Transverse colon (tissue), 4 donors: ENCODE measurements at regions not wholly inside any gene's neighbourhood (a gene's known extent, or its start where the extent isn't known, plus 50 kb on each side); places are given as distances from the start of the nearest gene placed in this dataset.
"Not testable (repeated sequence)": the region's sequence is repeated elsewhere in the genome, so short reads cannot be mapped to it uniquely, and the experiment has no call there.

Experiments
- DNase-seq: peaks from one replicate; pipeline ENCODE4 v3.0.0-alpha.2; 2019
- H3K27ac ChIP-seq, 4 donors: fragments of 200-600 bp; sonication (generic); 2 replicates each; pipeline ENCODE4 v1.5.1; 2016 to 2018; ENCODE audit warnings: inconsistent platforms in 4 of 4
- H3K27me3 ChIP-seq: fragments of 200-600 bp; sonication (generic); 2 replicates; pipeline ENCODE4 v1.5.1; 2017; ENCODE audit warnings: inconsistent platforms
- H3K36me3 ChIP-seq, 4 donors: fragments of 200-600 bp; sonication (generic); 2 replicates each; pipeline ENCODE4 v1.5.1; 2017 to 2019; ENCODE audit warnings: inconsistent platforms in 4 of 4
- H3K4me1 ChIP-seq, 4 donors: fragments of 200-600 bp; sonication (generic); 2 replicates each; pipeline ENCODE4 v1.5.1; 2017 to 2020; ENCODE audit warnings: inconsistent platforms in 4 of 4
- H3K4me3 ChIP-seq, 4 donors: fragments of 200-600 bp; sonication (generic); 1 replicate in 1 of 4; 2 replicates in 3 of 4; pipeline versions ENCODE4 v1.5.1 to v1.6.1; 2017 to 2019; ENCODE audit warnings: inconsistent platforms in 4 of 4
- H3K9me3 ChIP-seq, 2 donors: fragments of 200-600 bp; sonication (generic); 2 replicates each; pipeline ENCODE4 v1.5.1; 2017 to 2019; ENCODE audit warnings: inconsistent platforms in 2 of 2
- EP300 ChIP-seq: sonication (generic); formaldehyde crosslinking; IDR thresholded peaks from one replicate; pipeline ENCODE4 v1.6.1; 2017; ENCODE audit warnings: antibody characterized with exemption, low read depth
- POLR2A ChIP-seq: fragments of 450-650 bp; IDR thresholded peaks from one replicate; pipeline ENCODE4 v1.6.1; 2016; ENCODE audit warnings: antibody characterized with exemption, mild to moderate bottlenecking, moderate library complexity
- POLR2AphosphoS5 ChIP-seq, 3 donors: sonication (generic); formaldehyde crosslinking; IDR thresholded peaks; one replicate each; pipeline ENCODE4 v1.6.1; 2016; ENCODE audit warnings: antibody characterized with exemption in 3 of 3
- WGBS, 2 donors: methylation state at CpG; one replicate each; pipeline ENCODE4 v1.1.5; 2018; ENCODE audit warnings: low coverage in 1 of 2; 5-methylcytosine and 5-hydroxymethylcytosine counted together
- in situ Hi-C, 4 donors: fragments of 200-750 bp; cut with MboI; loops; one replicate each; pipeline versions ENCODE4 v1.15.0 to v1.15.1; 2017; ENCODE audit warnings: low sequenced_read_pairs in 3 of 4, low pct_ligation_motif_present in 1 of 4, low pct_unique_long_range_greater_than_20kb in 1 of 4
- intact Hi-C: fragments of 100-400 bp; cut with DNase I; formaldehyde crosslinking; loops from one replicate; pipeline ENCODE4 v1.15.1; 2023; ENCODE audit warnings: low total_unique reads
- TF ChIP-seq, protein P1 (sequence below), 5 experiments: fragments of 200-600 bp in 3 of 5; fragments of 450-650 bp in 2 of 5; sonication (generic) in 3 of 5; IDR thresholded peaks; 1 replicate in 2 of 5; 2 replicates in 3 of 5; pipeline ENCODE4 v1.5.1; 2016 to 2017; ENCODE audit warnings: antibody characterized with exemption in 5 of 5, inconsistent platforms in 3 of 5, mild to moderate bottlenecking in 2 of 5, moderate library complexity in 1 of 5

DNA sequence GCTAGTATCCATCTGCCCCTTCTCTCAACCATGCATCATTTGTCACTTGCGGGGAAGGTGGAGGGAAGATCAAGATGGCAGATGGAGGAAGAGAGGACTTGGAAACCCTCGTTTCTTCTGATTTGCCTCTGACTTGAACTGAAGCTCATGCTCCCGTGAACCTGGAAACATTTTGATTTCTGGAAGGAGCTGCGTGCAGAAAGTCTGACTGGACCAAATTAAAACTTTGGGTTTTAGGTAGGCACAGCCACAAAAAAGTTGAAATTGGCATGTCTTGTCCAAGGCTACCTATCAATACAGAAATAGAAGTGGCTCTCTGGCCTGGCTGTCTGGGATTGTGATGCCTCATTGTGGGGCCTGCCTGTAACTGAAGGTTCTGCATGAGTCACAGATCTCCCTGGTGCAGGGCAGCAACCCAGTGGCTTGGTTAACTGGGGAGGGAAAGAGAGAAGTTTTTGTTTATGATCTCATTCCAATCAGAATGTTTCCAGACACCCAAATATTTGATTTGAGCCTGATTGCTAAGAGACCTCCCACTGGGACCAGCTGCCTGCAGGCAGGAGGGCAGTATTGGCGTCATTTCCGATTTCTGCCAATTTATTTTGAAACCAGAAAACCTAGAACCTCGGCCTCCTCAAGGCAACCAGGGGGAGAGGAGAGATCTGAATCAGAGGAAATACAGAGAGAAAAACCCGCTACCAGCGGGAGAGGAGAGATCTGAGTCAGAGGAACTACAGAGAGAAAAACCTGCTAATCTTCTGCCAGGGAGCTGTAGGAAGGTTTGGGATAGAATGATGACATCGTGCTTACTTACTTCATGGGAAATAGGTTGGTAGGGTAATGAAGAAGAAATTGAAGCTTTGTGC lies 363.6 kb downstream of the ANKRD30A start:
- Histone ChIP-seq H3K27ac (no peak overlapping the region), H3K27me3 (no peaks in the 10 kb centered on the region), H3K4me3 (no peak overlapping the region), H3K9me3 (no peaks in the 10 kb centered on the region), H3K4me1 (no peaks in the 10 kb centered on the region), H3K36me3 (no peaks in the 10 kb centered on the region)
- no peak for DNase-seq
- intact Hi-C loops (no loop called here), in situ Hi-C loops (no loop called here)
- TF ChIP-seq POLR2AphosphoS5 (IDR thresholded peaks at IDR 0.05), result no peak
- TF ChIP-seq POLR2A, result no peak
- no peak for TF ChIP-seq EP300
- 65 to 69% methylated on average over 9 to 10 of the region's 10 CpGs for WGBS, 2 donors

- H3K36me3 ChIP-seq, in situ Hi-C loops, H3K27me3 ChIP-seq, H3K27ac ChIP-seq, H3K4me3 ChIP-seq, DNase-seq, intact Hi-C loops, H3K4me1 ChIP-seq, H3K9me3 ChIP-seq: not testable (repeated sequence)
- 82 to 83% methylated on average over 1 to 5 of the region's 5 CpGs for WGBS, 2 donors
These were observed 355.2 kb downstream of the ANKRD30A start for GRCh38 chr10:37480596-37480995.

DNA sequence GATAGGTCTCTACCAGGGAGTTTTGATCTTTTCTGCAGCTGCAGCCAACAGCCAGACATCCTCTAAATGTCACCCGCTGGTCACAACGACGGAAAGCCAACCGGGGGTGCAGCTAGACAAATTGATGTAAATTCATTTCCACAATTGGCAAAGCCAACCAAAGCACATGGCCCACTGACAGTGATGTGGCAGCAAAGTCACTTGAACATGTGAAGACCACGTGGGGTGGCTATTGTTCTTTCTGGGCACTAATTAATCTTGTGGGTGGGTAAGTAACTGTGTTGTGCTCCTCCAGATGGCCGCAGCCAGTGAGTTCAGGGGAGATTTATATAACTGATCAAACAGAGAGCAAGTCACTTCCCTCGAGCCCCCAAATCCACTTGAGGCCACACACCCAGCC lies 354.1 kb downstream of the ANKRD30A start:
- H3K36me3 ChIP-seq, result no peaks in the 10 kb centered on the region
- intact Hi-C loops, result no loop called here
- in situ Hi-C loops, result no loop called here
- H3K27ac ChIP-seq, result no peak overlapping the region
- H3K9me3 ChIP-seq, result no peaks in the 10 kb centered on the region
- no peaks in the 10 kb centered on the region for H3K27me3 ChIP-seq
- no peak overlapping the region for H3K4me3 ChIP-seq
- no peaks in the 10 kb centered on the region for H3K4me1 ChIP-seq
- TF ChIP-seq POLR2AphosphoS5 (IDR thresholded peaks at IDR 0.05) (no peak), POLR2A (no peak), EP300 (no peak)
- TF ChIP-seq, protein P1, sequence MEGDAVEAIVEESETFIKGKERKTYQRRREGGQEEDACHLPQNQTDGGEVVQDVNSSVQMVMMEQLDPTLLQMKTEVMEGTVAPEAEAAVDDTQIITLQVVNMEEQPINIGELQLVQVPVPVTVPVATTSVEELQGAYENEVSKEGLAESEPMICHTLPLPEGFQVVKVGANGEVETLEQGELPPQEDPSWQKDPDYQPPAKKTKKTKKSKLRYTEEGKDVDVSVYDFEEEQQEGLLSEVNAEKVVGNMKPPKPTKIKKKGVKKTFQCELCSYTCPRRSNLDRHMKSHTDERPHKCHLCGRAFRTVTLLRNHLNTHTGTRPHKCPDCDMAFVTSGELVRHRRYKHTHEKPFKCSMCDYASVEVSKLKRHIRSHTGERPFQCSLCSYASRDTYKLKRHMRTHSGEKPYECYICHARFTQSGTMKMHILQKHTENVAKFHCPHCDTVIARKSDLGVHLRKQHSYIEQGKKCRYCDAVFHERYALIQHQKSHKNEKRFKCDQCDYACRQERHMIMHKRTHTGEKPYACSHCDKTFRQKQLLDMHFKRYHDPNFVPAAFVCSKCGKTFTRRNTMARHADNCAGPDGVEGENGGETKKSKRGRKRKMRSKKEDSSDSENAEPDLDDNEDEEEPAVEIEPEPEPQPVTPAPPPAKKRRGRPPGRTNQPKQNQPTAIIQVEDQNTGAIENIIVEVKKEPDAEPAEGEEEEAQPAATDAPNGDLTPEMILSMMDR (IDR thresholded peaks at IDR 0.05), result no peak
- WGBS, 2 donors, result 40 to 72% methylated on average over 1 to 7 of the region's 7 CpGs
- DNase-seq, result no peak

- WGBS, 2 donors, result 60 to 72% methylated on average over 5 of the region's 5 CpGs
- H3K27ac ChIP-seq, result no peak overlapping the region
- TF ChIP-seq EP300 (no peak), POLR2A (no peak)
- no peaks in the 10 kb centered on the region for H3K4me1 ChIP-seq
- H3K9me3 ChIP-seq, result no peaks in the 10 kb centered on the region
- no peaks in the 10 kb centered on the region for H3K36me3 ChIP-seq
- intact Hi-C loops, result no loop called here
- in situ Hi-C loops, result no loop called here
- no peak overlapping the region for H3K4me3 ChIP-seq
- DNase-seq, result no peak
- no peaks in the 10 kb centered on the region for H3K27me3 ChIP-seq
These were observed 353.0 kb downstream of the ANKRD30A start for GRCh38 chr10:37478381-37478780.

DNA sequence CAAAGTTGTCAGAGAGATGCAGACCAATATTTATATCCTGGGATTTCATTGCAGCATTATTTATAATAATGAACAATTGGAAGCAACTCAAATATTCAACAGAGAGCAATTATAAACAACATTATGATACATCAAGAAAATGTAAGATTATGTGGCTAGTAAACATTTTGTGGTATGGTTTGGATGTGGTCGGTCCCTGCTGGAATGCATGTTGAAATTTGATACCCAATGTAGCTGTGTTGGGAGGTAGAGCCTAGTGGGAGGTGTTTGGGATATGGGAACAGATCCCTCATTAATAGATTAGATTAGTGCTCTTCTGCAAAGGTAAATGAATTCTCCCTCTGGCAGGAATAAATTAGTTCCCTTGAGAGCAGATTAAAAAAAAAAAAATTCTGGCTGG lies 350.9 kb downstream of the ANKRD30A start:
- intact Hi-C loops, result no loop called here
- H3K9me3 ChIP-seq, result no peaks in the 10 kb centered on the region
- DNase-seq, result no peak
- TF ChIP-seq POLR2AphosphoS5 (IDR thresholded peaks at IDR 0.05), result no peak
- TF ChIP-seq POLR2A, result no peak
- TF ChIP-seq EP300, result no peak
- TF ChIP-seq, protein P1 (IDR thresholded peaks at IDR 0.05), result no peak
- H3K36me3 ChIP-seq, result no peaks in the 10 kb centered on the region
- no peak overlapping the region for H3K4me3 ChIP-seq
- H3K27me3 ChIP-seq, result no peaks in the 10 kb centered on the region
- H3K4me1 ChIP-seq, result no peaks in the 10 kb centered on the region
- WGBS, 2 donors, result 33 to 60% methylated on average over 1 of the region's 1 CpG
- in situ Hi-C loops, result no loop called here
- no peak overlapping the region for H3K27ac ChIP-seq

GRCh38 chr10:37474645-37475044 lies 349.2 kb downstream of the ANKRD30A start:
- TF ChIP-seq POLR2A (no peak), POLR2AphosphoS5 (IDR thresholded peaks at IDR 0.05) (no peak), EP300 (no peak)
- TF ChIP-seq, protein P1 (IDR thresholded peaks at IDR 0.05), result no peak
- 95% methylated on average over 9 of the region's 9 CpGs for WGBS, 2 donors

More at GRCh38 chr10:37474645-37475044, 349.2 kb downstream of the ANKRD30A start:
- no peaks in the 10 kb centered on the region for H3K4me1 ChIP-seq
- no peaks in the 10 kb centered on the region for H3K9me3 ChIP-seq
- in situ Hi-C loops, result no loop called here
- no peak for DNase-seq
- no peak overlapping the region for H3K27ac ChIP-seq
- no peaks in the 10 kb centered on the region for H3K36me3 ChIP-seq
- H3K27me3 ChIP-seq, result no peaks in the 10 kb centered on the region
- intact Hi-C loops, result no loop called here
- no peak overlapping the region for H3K4me3 ChIP-seq
